Astrocyte of the spinal cord (primary cell): ENCODE measurements at regions not wholly inside any gene's neighbourhood (a gene's known extent, or its start where the extent isn't known, plus 50 kb on each side); places are given as distances from the start of the nearest gene placed in this dataset.

ENCODE experiments used
- DNase-seq: peaks from one replicate; pipeline ENCODE4 v3.0.0; 2011; ENCODE audit warnings: low read depth, low spot score
- H3K4me3 ChIP-seq: 2 replicates; pipeline ENCODE4 v1.5.1; 2011; ENCODE audit warnings: low read depth, mild to moderate bottlenecking, low read length, moderate library complexity
- CTCF ChIP-seq: IDR thresholded peaks from 2 replicates; pipeline ENCODE4 v1.5.1; 2012; ENCODE audit warnings: low read depth, mild to moderate bottlenecking, low read length, inconsistent platforms
- in situ Hi-C: cut with HindIII; loops from 2 replicates; pipeline ENCODE4 v1.10.0; 2017; ENCODE audit warnings: low sequenced_read_pairs

GRCh38 chr2:145495590-145495989, 975.7 kb upstream of the ZEB2 start:
- TF ChIP-seq CTCF = no peak
- H3K4me3 ChIP-seq = no peak overlapping the region

GRCh38 chr2:145494441-145494840, 974.5 kb upstream of the ZEB2 start:
- in situ Hi-C loops = no loop called here
- TF ChIP-seq CTCF = no peak
- DNase-seq = no peak
- H3K4me3 ChIP-seq = no peak overlapping the region

More at GRCh38 chr2:145495590-145495989, 975.7 kb upstream of the ZEB2 start:
- in situ Hi-C loops = no loop called here
- DNase-seq = no peak

GRCh38 chr2:145488571-145488970, 968.7 kb upstream of the ZEB2 start:
- H3K4me3 ChIP-seq = no peak overlapping the region
- TF ChIP-seq CTCF = no peak
- in situ Hi-C loops = no loop called here
- DNase-seq = no peak

- in situ Hi-C loops = no loop called here
- peak; percentile 31 for TF ChIP-seq CTCF
- no peak overlapping the region for H3K4me3 ChIP-seq
- DNase-seq = peak; percentile 73
These were observed 964.7 kb upstream of the ZEB2 start for GRCh38 chr2:145484448-145485097.

GRCh38 chr2:145483854-145484253, 963.9 kb upstream of the ZEB2 start:
- in situ Hi-C loops = no loop called here
- TF ChIP-seq CTCF = no peak
- no peak for DNase-seq
- H3K4me3 ChIP-seq = no peak overlapping the region

- in situ Hi-C loops = no loop called here
- no peak overlapping the region for H3K4me3 ChIP-seq
- TF ChIP-seq CTCF = no peak
- DNase-seq = no peak
These were observed 961.5 kb upstream of the ZEB2 start for GRCh38 chr2:145481334-145481922.
